ENCODE measurements at regions not wholly inside any gene's neighbourhood (a gene's known extent, or its start where the extent isn't known, plus 50 kb on each side); places are given as distances from the start of the nearest gene placed in this dataset.
"Not testable (repeated sequence)": the region's sequence is repeated elsewhere in the genome, so short reads cannot be mapped to it uniquely, and the experiment has no call there.

GRCh38 chr6:145273136-145273535 lies 462.2 kb downstream of the EPM2A start:
- Histone ChIP-seq H3K36me3 (ENCODE audit: control insufficient read depth, insufficient read depth, low read length) (no peaks in the 10 kb centered on the region), H3K4me1 (ENCODE audit: control insufficient read depth, insufficient read depth, low read length, poor library complexity, severe bottlenecking) (peaks cover 4% of the 10 kb centered on the region), H3K9me3 (ENCODE audit: control insufficient read depth, low read length) (no peaks in the 10 kb centered on the region), H3K4me3 (ENCODE audit: extremely low read depth, insufficient read depth, low read length, poor library complexity, severe bottlenecking) (no peak overlapping the region), H3K27ac (ENCODE audit: low read depth, low read length, severe bottlenecking) (no peak overlapping the region)
- no CpG with 5 or more reads among the region's 1 CpG for WGBS, 2 experiments (ENCODE audit: insufficient coverage in 2 of 2)

GRCh38 chr6:145274083-145274482 lies 461.2 kb downstream of the EPM2A start:
- Histone ChIP-seq H3K4me3 (ENCODE audit: extremely low read depth, insufficient read depth, low read length, poor library complexity, severe bottlenecking) (no peak overlapping the region), H3K27ac (ENCODE audit: low read depth, low read length, severe bottlenecking) (no peak overlapping the region), H3K9me3 (ENCODE audit: control insufficient read depth, low read length) (no peaks in the 10 kb centered on the region), H3K36me3 (ENCODE audit: control insufficient read depth, insufficient read depth, low read length) (no peaks in the 10 kb centered on the region), H3K4me1 (ENCODE audit: control insufficient read depth, insufficient read depth, low read length, poor library complexity, severe bottlenecking) (peaks cover 4% of the 10 kb centered on the region)
- WGBS, 2 experiments (ENCODE audit: insufficient coverage in 2 of 2) = no CpG with 5 or more reads among the region's 1 CpG

- H3K4me3 ChIP-seq (ENCODE audit: extremely low read depth, insufficient read depth, low read length, poor library complexity, severe bottlenecking) = no peak overlapping the region
- no peaks in the 10 kb centered on the region for H3K36me3 ChIP-seq (ENCODE audit: control insufficient read depth, insufficient read depth, low read length)
- peaks cover 4% of the 10 kb centered on the region for H3K4me1 ChIP-seq (ENCODE audit: control insufficient read depth, insufficient read depth, low read length, poor library complexity, severe bottlenecking)
- no peak overlapping the region for H3K27ac ChIP-seq (ENCODE audit: low read depth, low read length, severe bottlenecking)
- no peaks in the 10 kb centered on the region for H3K9me3 ChIP-seq (ENCODE audit: control insufficient read depth, low read length)
- WGBS, 2 experiments (ENCODE audit: insufficient coverage in 2 of 2) = 76 to 86% methylated on average over 4 of the region's 6 CpGs
Observed at GRCh38 chr6:145275019-145275418, 460.3 kb downstream of the EPM2A start.

- no peaks in the 10 kb centered on the region for H3K9me3 ChIP-seq (ENCODE audit: control insufficient read depth, low read length)
- no CpG with 5 or more reads among the region's 1 CpG for WGBS, 2 experiments (ENCODE audit: insufficient coverage in 2 of 2)
- no peak overlapping the region for H3K27ac ChIP-seq (ENCODE audit: low read depth, low read length, severe bottlenecking)
- peaks cover 4% of the 10 kb centered on the region for H3K4me1 ChIP-seq (ENCODE audit: control insufficient read depth, insufficient read depth, low read length, poor library complexity, severe bottlenecking)
- H3K4me3 ChIP-seq (ENCODE audit: extremely low read depth, insufficient read depth, low read length, poor library complexity, severe bottlenecking) = no peak overlapping the region
- H3K36me3 ChIP-seq (ENCODE audit: control insufficient read depth, insufficient read depth, low read length) = no peaks in the 10 kb centered on the region
Observed at GRCh38 chr6:145275787-145276186, 459.5 kb downstream of the EPM2A start.

- Histone ChIP-seq H3K4me3 (ENCODE audit: extremely low read depth, insufficient read depth, low read length, poor library complexity, severe bottlenecking) (no peak overlapping the region), H3K4me1 (ENCODE audit: control insufficient read depth, insufficient read depth, low read length, poor library complexity, severe bottlenecking) (peaks cover 4% of the 10 kb centered on the region), H3K9me3 (ENCODE audit: control insufficient read depth, low read length) (no peaks in the 10 kb centered on the region)
Observed at GRCh38 chr6:145276756-145277155, 458.6 kb downstream of the EPM2A start.

GRCh38 chr6:145277358-145278086 lies 457.8 kb downstream of the EPM2A start:
- no peak overlapping the region for H3K27ac ChIP-seq (ENCODE audit: low read depth, low read length, severe bottlenecking)
- no peaks in the 10 kb centered on the region for H3K36me3 ChIP-seq (ENCODE audit: control insufficient read depth, insufficient read depth, low read length)
- H3K4me3 ChIP-seq (ENCODE audit: extremely low read depth, insufficient read depth, low read length, poor library complexity, severe bottlenecking) = no peak overlapping the region
- 90 to 100% methylated on average over 1 to 2 of the region's 4 CpGs for WGBS, 2 experiments (ENCODE audit: insufficient coverage in 2 of 2)
- H3K9me3 ChIP-seq (ENCODE audit: control insufficient read depth, low read length) = no peaks in the 10 kb centered on the region
- peaks cover 4% of the 10 kb centered on the region for H3K4me1 ChIP-seq (ENCODE audit: control insufficient read depth, insufficient read depth, low read length, poor library complexity, severe bottlenecking)

More at GRCh38 chr6:145276756-145277155, 458.6 kb downstream of the EPM2A start:
- no peaks in the 10 kb centered on the region for H3K36me3 ChIP-seq (ENCODE audit: control insufficient read depth, insufficient read depth, low read length)
- no peak overlapping the region for H3K27ac ChIP-seq (ENCODE audit: low read depth, low read length, severe bottlenecking)

GRCh38 chr6:145278163-145278807 lies 457.0 kb downstream of the EPM2A start:
- Histone ChIP-seq H3K9me3 (ENCODE audit: control insufficient read depth, low read length) (no peaks in the 10 kb centered on the region), H3K36me3 (ENCODE audit: control insufficient read depth, insufficient read depth, low read length) (no peaks in the 10 kb centered on the region), H3K27ac (ENCODE audit: low read depth, low read length, severe bottlenecking) (no peak overlapping the region), H3K4me1 (ENCODE audit: control insufficient read depth, insufficient read depth, low read length, poor library complexity, severe bottlenecking) (peaks cover 4% of the 10 kb centered on the region), H3K4me3 (ENCODE audit: extremely low read depth, insufficient read depth, low read length, poor library complexity, severe bottlenecking) (no peak overlapping the region)
- WGBS, 2 experiments (ENCODE audit: insufficient coverage in 2 of 2) = 95 to 100% methylated on average over 2 of the region's 2 CpGs

GRCh38 chr6:145279551-145279950 lies 455.8 kb downstream of the EPM2A start:
- Histone ChIP-seq H3K36me3 (ENCODE audit: control insufficient read depth, insufficient read depth, low read length) (no peaks in the 10 kb centered on the region), H3K4me3 (ENCODE audit: extremely low read depth, insufficient read depth, low read length, poor library complexity, severe bottlenecking) (no peak overlapping the region)

GRCh38 chr6:145279993-145280392 lies 455.3 kb downstream of the EPM2A start:
- Histone ChIP-seq H3K4me1 (ENCODE audit: control insufficient read depth, insufficient read depth, low read length, poor library complexity, severe bottlenecking) (peaks cover 4% of the 10 kb centered on the region), H3K4me3 (ENCODE audit: extremely low read depth, insufficient read depth, low read length, poor library complexity, severe bottlenecking) (no peak overlapping the region), H3K27ac (ENCODE audit: low read depth, low read length, severe bottlenecking) (no peak overlapping the region), H3K36me3 (ENCODE audit: control insufficient read depth, insufficient read depth, low read length) (no peaks in the 10 kb centered on the region), H3K9me3 (ENCODE audit: control insufficient read depth, low read length) (no peaks in the 10 kb centered on the region)
- no CpG with 5 or more reads among the region's 2 CpGs for WGBS, 2 experiments (ENCODE audit: insufficient coverage in 2 of 2)

More at GRCh38 chr6:145279551-145279950, 455.8 kb downstream of the EPM2A start:
- Histone ChIP-seq H3K4me1 (ENCODE audit: control insufficient read depth, insufficient read depth, low read length, poor library complexity, severe bottlenecking) (peaks cover 4% of the 10 kb centered on the region), H3K9me3 (ENCODE audit: control insufficient read depth, low read length) (no peaks in the 10 kb centered on the region), H3K27ac (ENCODE audit: low read depth, low read length, severe bottlenecking) (no peak overlapping the region)
- no CpG with 5 or more reads among the region's 1 CpG for WGBS, 2 experiments (ENCODE audit: insufficient coverage in 2 of 2)

- not testable (repeated sequence) for H3K4me1 ChIP-seq (ENCODE audit: control insufficient read depth, insufficient read depth, low read length, poor library complexity, severe bottlenecking); H3K4me3 ChIP-seq (ENCODE audit: extremely low read depth, insufficient read depth, low read length, poor library complexity, severe bottlenecking); H3K36me3 ChIP-seq (ENCODE audit: control insufficient read depth, insufficient read depth, low read length); H3K9me3 ChIP-seq (ENCODE audit: control insufficient read depth, low read length); H3K27ac ChIP-seq (ENCODE audit: low read depth, low read length, severe bottlenecking)
- 82 to 94% methylated on average over 2 to 3 of the region's 6 CpGs for WGBS, 2 experiments (ENCODE audit: insufficient coverage in 2 of 2)
Observed at GRCh38 chr6:145283209-145283608, 452.1 kb downstream of the EPM2A start.

GRCh38 chr6:145283856-145284255 lies 451.5 kb downstream of the EPM2A start:
- Histone ChIP-seq H3K27ac (ENCODE audit: low read depth, low read length, severe bottlenecking) (no peak overlapping the region), H3K9me3 (ENCODE audit: control insufficient read depth, low read length) (no peaks in the 10 kb centered on the region), H3K4me1 (ENCODE audit: control insufficient read depth, insufficient read depth, low read length, poor library complexity, severe bottlenecking) (no peaks in the 10 kb centered on the region), H3K36me3 (ENCODE audit: control insufficient read depth, insufficient read depth, low read length) (no peaks in the 10 kb centered on the region), H3K4me3 (ENCODE audit: extremely low read depth, insufficient read depth, low read length, poor library complexity, severe bottlenecking) (no peak overlapping the region)
- no CpG with 5 or more reads among the region's 2 CpGs for WGBS, 2 experiments (ENCODE audit: insufficient coverage in 2 of 2)
